ENCODE measurements at regions not wholly inside any gene's neighbourhood (a gene's known extent, or its start where the extent isn't known, plus 50 kb on each side); places are given as distances from the start of the nearest gene placed in this dataset.

GRCh38 chr6:3938715-3939367 is 89.7 kb downstream of the FAM50B start:
- Mint-ChIP-seq H3K4me3 (no peak overlapping the region), H3K9me3 (no peaks in the 10 kb centered on the region), H3K36me3 (ENCODE audit: low read depth) (no peaks in the 10 kb centered on the region), H3K4me1 (no peaks in the 10 kb centered on the region), H3K27me3 (peaks cover 17% of the 10 kb centered on the region), H3K27ac (no peak overlapping the region)
- no peak for ATAC-seq (replicated peaks)

- no peaks in the 10 kb centered on the region for H3K36me3 Mint-ChIP-seq (ENCODE audit: low read depth)
- no peak for ATAC-seq (replicated peaks)
- H3K9me3 Mint-ChIP-seq = no peaks in the 10 kb centered on the region
- peaks cover 17% of the 10 kb centered on the region for H3K27me3 Mint-ChIP-seq
- H3K4me3 Mint-ChIP-seq = no peak overlapping the region
- H3K27ac Mint-ChIP-seq = no peak overlapping the region
- H3K4me1 Mint-ChIP-seq = no peaks in the 10 kb centered on the region
Observed at GRCh38 chr6:3939368-3939958, 90.3 kb downstream of the FAM50B start.

- no peaks in the 10 kb centered on the region for H3K9me3 Mint-ChIP-seq
- no peak overlapping the region for H3K27ac Mint-ChIP-seq
- H3K27me3 Mint-ChIP-seq = peaks cover 21% of the 10 kb centered on the region
- no peak overlapping the region for H3K4me3 Mint-ChIP-seq
- no peaks in the 10 kb centered on the region for H3K4me1 Mint-ChIP-seq
- H3K36me3 Mint-ChIP-seq (ENCODE audit: low read depth) = no peaks in the 10 kb centered on the region
- ATAC-seq (replicated peaks) = no peak
Observed at GRCh38 chr6:3939964-3940363, 90.8 kb downstream of the FAM50B start.

GRCh38 chr6:3940703-3941102 is 91.5 kb downstream of the FAM50B start:
- Mint-ChIP-seq H3K9me3 (no peaks in the 10 kb centered on the region), H3K4me1 (no peaks in the 10 kb centered on the region), H3K27ac (no peak overlapping the region), H3K36me3 (ENCODE audit: low read depth) (no peaks in the 10 kb centered on the region), H3K27me3 (peaks cover 24% of the 10 kb centered on the region), H3K4me3 (no peak overlapping the region)
- no peak for ATAC-seq (replicated peaks)

GRCh38 chr6:3943331-3943765 is 94.2 kb downstream of the FAM50B start:
- Mint-ChIP-seq H3K27ac (no peak overlapping the region), H3K9me3 (no peaks in the 10 kb centered on the region), H3K36me3 (ENCODE audit: low read depth) (no peaks in the 10 kb centered on the region), H3K4me3 (no peak overlapping the region), H3K27me3 (peaks cover 31% of the 10 kb centered on the region), H3K4me1 (no peaks in the 10 kb centered on the region)
- no peak for ATAC-seq (replicated peaks)

GRCh38 chr6:3944246-3944645 is 95.1 kb downstream of the FAM50B start:
- ATAC-seq (replicated peaks) = no peak
- no peaks in the 10 kb centered on the region for H3K36me3 Mint-ChIP-seq (ENCODE audit: low read depth)
- H3K9me3 Mint-ChIP-seq = no peaks in the 10 kb centered on the region
- H3K27ac Mint-ChIP-seq = no peak overlapping the region
- no peaks in the 10 kb centered on the region for H3K4me1 Mint-ChIP-seq
- peaks cover 33% of the 10 kb centered on the region for H3K27me3 Mint-ChIP-seq
- H3K4me3 Mint-ChIP-seq = no peak overlapping the region

- no peaks in the 10 kb centered on the region for H3K9me3 Mint-ChIP-seq
- H3K4me1 Mint-ChIP-seq = no peaks in the 10 kb centered on the region
- no peak overlapping the region for H3K27ac Mint-ChIP-seq
- no peak overlapping the region for H3K4me3 Mint-ChIP-seq
- no peak for ATAC-seq (replicated peaks)
- no peaks in the 10 kb centered on the region for H3K36me3 Mint-ChIP-seq (ENCODE audit: low read depth)
- H3K27me3 Mint-ChIP-seq = peaks cover 45% of the 10 kb centered on the region
Observed at GRCh38 chr6:3946778-3947177, 97.6 kb downstream of the FAM50B start.

GRCh38 chr6:3948866-3949265 is 99.7 kb downstream of the FAM50B start:
- no peaks in the 10 kb centered on the region for H3K36me3 Mint-ChIP-seq (ENCODE audit: low read depth)
- H3K27me3 Mint-ChIP-seq = peaks cover 49% of the 10 kb centered on the region
- H3K27ac Mint-ChIP-seq = no peak overlapping the region
- H3K4me1 Mint-ChIP-seq = no peaks in the 10 kb centered on the region
- no peak for ATAC-seq (replicated peaks)
- no peak overlapping the region for H3K4me3 Mint-ChIP-seq
- no peaks in the 10 kb centered on the region for H3K9me3 Mint-ChIP-seq

- Mint-ChIP-seq H3K27me3 (peaks cover 49% of the 10 kb centered on the region), H3K36me3 (ENCODE audit: low read depth) (no peaks in the 10 kb centered on the region), H3K4me1 (no peaks in the 10 kb centered on the region), H3K4me3 (no peak overlapping the region), H3K27ac (no peak overlapping the region), H3K9me3 (no peaks in the 10 kb centered on the region)
- ATAC-seq (replicated peaks) = no peak
Observed at GRCh38 chr6:3949521-3949920, 100.3 kb downstream of the FAM50B start.

GRCh38 chr6:3956054-3956453 is 106.9 kb downstream of the FAM50B start:
- Mint-ChIP-seq H3K27me3 (peaks cover 24% of the 10 kb centered on the region), H3K36me3 (ENCODE audit: low read depth) (no peaks in the 10 kb centered on the region), H3K4me3 (no peak overlapping the region), H3K4me1 (peaks cover 6% of the 10 kb centered on the region), H3K9me3 (peaks cover 5% of the 10 kb centered on the region), H3K27ac (no peak overlapping the region)
- no peak for ATAC-seq (replicated peaks)

- peaks cover 18% of the 10 kb centered on the region for H3K27me3 Mint-ChIP-seq
- no peak overlapping the region for H3K27ac Mint-ChIP-seq
- no peak for ATAC-seq (replicated peaks)
- H3K4me1 Mint-ChIP-seq = peaks cover 6% of the 10 kb centered on the region
- no peaks in the 10 kb centered on the region for H3K36me3 Mint-ChIP-seq (ENCODE audit: low read depth)
- H3K9me3 Mint-ChIP-seq = peaks cover 5% of the 10 kb centered on the region
- H3K4me3 Mint-ChIP-seq = no peak overlapping the region
Observed at GRCh38 chr6:3957321-3957720, 108.1 kb downstream of the FAM50B start.

GRCh38 chr6:3958255-3958654 is 109.1 kb downstream of the FAM50B start:
- Mint-ChIP-seq H3K9me3 (peaks cover 5% of the 10 kb centered on the region), H3K36me3 (ENCODE audit: low read depth) (no peaks in the 10 kb centered on the region), H3K4me3 (no peak overlapping the region), H3K27me3 (peaks cover 12% of the 10 kb centered on the region), H3K27ac (no peak overlapping the region), H3K4me1 (peaks cover 6% of the 10 kb centered on the region)
- no peak for ATAC-seq (replicated peaks)

- H3K27me3 Mint-ChIP-seq = peaks cover 9% of the 10 kb centered on the region
- H3K4me3 Mint-ChIP-seq = no peak overlapping the region
- no peak overlapping the region for H3K27ac Mint-ChIP-seq
- H3K4me1 Mint-ChIP-seq = peaks cover 6% of the 10 kb centered on the region
- peaks cover 5% of the 10 kb centered on the region for H3K9me3 Mint-ChIP-seq
- ATAC-seq (replicated peaks) = no peak
- no peaks in the 10 kb centered on the region for H3K36me3 Mint-ChIP-seq (ENCODE audit: low read depth)
Observed at GRCh38 chr6:3959385-3959784, 110.2 kb downstream of the FAM50B start.

- Mint-ChIP-seq H3K9me3 (peaks cover 5% of the 10 kb centered on the region), H3K36me3 (ENCODE audit: low read depth) (no peaks in the 10 kb centered on the region), H3K27me3 (peaks cover 6% of the 10 kb centered on the region), H3K4me3 (no peak overlapping the region), H3K27ac (no peak overlapping the region), H3K4me1 (peaks cover 6% of the 10 kb centered on the region)
- ATAC-seq (replicated peaks) = no peak
Observed at GRCh38 chr6:3960754-3961361, 111.7 kb downstream of the FAM50B start.

GRCh38 chr6:3961581-3962215 is 112.5 kb downstream of the FAM50B start:
- Mint-ChIP-seq H3K9me3 (peaks cover 5% of the 10 kb centered on the region), H3K4me3 (no peak overlapping the region), H3K36me3 (ENCODE audit: low read depth) (no peaks in the 10 kb centered on the region), H3K27me3 (peaks cover 5% of the 10 kb centered on the region), H3K27ac (no peak overlapping the region), H3K4me1 (peaks cover 6% of the 10 kb centered on the region)
- no peak for ATAC-seq (replicated peaks)
